ENCODE measurements at regions not wholly inside any gene's neighbourhood (a gene's known extent, or its start where the extent isn't known, plus 50 kb on each side); places are given as distances from the start of the nearest gene placed in this dataset.

DNA sequence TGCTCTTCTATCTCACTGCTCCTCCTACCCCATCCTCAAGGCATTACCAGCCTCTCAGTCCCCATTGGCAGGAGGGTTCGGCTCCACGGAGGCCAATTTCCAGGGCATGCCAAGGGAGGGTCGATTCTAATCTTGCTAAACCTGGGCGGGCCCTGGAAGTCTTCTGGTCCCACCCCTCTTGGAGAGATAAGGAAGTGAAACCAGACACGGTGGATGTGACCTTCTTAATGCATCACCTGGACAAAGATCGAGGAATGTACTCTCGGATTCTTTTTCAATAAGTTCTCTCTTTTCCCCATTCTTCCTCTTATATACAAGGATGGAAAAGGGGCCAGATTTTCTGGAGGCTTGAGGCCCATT is 112.2 kb upstream of the ARMC2 start:
- TF ChIP-seq, protein P1, sequence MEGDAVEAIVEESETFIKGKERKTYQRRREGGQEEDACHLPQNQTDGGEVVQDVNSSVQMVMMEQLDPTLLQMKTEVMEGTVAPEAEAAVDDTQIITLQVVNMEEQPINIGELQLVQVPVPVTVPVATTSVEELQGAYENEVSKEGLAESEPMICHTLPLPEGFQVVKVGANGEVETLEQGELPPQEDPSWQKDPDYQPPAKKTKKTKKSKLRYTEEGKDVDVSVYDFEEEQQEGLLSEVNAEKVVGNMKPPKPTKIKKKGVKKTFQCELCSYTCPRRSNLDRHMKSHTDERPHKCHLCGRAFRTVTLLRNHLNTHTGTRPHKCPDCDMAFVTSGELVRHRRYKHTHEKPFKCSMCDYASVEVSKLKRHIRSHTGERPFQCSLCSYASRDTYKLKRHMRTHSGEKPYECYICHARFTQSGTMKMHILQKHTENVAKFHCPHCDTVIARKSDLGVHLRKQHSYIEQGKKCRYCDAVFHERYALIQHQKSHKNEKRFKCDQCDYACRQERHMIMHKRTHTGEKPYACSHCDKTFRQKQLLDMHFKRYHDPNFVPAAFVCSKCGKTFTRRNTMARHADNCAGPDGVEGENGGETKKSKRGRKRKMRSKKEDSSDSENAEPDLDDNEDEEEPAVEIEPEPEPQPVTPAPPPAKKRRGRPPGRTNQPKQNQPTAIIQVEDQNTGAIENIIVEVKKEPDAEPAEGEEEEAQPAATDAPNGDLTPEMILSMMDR (IDR thresholded peaks at IDR 0.05) = no peak
- no peak for TF ChIP-seq POLR2A (IDR thresholded peaks at IDR 0.05)
- TF ChIP-seq POLR2AphosphoS5 (IDR thresholded peaks at IDR 0.05) = no peak
- no peak for TF ChIP-seq EP300 (IDR thresholded peaks at IDR 0.05)
